ENCODE measurements at regions not wholly inside any gene's neighbourhood (a gene's known extent, or its start where the extent isn't known, plus 50 kb on each side); places are given as distances from the start of the nearest gene placed in this dataset.
"Not testable (repeated sequence)": the region's sequence is repeated elsewhere in the genome, so short reads cannot be mapped to it uniquely, and the experiment has no call there.

GRCh38 chr6:43898358-43899131, 128.5 kb downstream of the VEGFA start:
- DNase-seq = no peak

- DNase-seq = no peak
These were observed 127.7 kb downstream of the VEGFA start for GRCh38 chr6:43897571-43898302.

GRCh38 chr6:43896329-43897255, 126.6 kb downstream of the VEGFA start:
- DNase-seq = no peak

- DNase-seq = no peak
These were observed 125.8 kb downstream of the VEGFA start for GRCh38 chr6:43895656-43896328.

GRCh38 chr6:43893073-43893472, 123.1 kb downstream of the VEGFA start:
- DNase-seq = no peak

- no peak for DNase-seq
These were observed 121.3 kb downstream of the VEGFA start for GRCh38 chr6:43891072-43891870.

GRCh38 chr6:43890197-43891062, 120.4 kb downstream of the VEGFA start:
- no peak for DNase-seq

- DNase-seq = no peak
These were observed 118.1 kb downstream of the VEGFA start for GRCh38 chr6:43887906-43888683.

GRCh38 chr6:43887340-43887858, 117.4 kb downstream of the VEGFA start:
- no peak for DNase-seq

GRCh38 chr6:43886717-43887339, 116.8 kb downstream of the VEGFA start:
- no peak for DNase-seq

- no peak for DNase-seq
These were observed 116.1 kb downstream of the VEGFA start for GRCh38 chr6:43886067-43886461.

GRCh38 chr6:43885399-43886066, 115.5 kb downstream of the VEGFA start:
- DNase-seq = no peak

GRCh38 chr6:43884652-43885022, 114.6 kb downstream of the VEGFA start:
- DNase-seq = no peak

GRCh38 chr6:43883847-43884651, 114.0 kb downstream of the VEGFA start:
- no peak for DNase-seq

- DNase-seq = not testable (repeated sequence)
These were observed 112.9 kb downstream of the VEGFA start for GRCh38 chr6:43882690-43883448.

GRCh38 chr6:43880236-43881137, 110.5 kb downstream of the VEGFA start:
- DNase-seq = no peak

Data from fibroblast of skin of right quadriceps (primary cell).